ENCODE measurements at regions not wholly inside any gene's neighbourhood (a gene's known extent, or its start where the extent isn't known, plus 50 kb on each side); places are given as distances from the start of the nearest gene placed in this dataset.

DNA sequence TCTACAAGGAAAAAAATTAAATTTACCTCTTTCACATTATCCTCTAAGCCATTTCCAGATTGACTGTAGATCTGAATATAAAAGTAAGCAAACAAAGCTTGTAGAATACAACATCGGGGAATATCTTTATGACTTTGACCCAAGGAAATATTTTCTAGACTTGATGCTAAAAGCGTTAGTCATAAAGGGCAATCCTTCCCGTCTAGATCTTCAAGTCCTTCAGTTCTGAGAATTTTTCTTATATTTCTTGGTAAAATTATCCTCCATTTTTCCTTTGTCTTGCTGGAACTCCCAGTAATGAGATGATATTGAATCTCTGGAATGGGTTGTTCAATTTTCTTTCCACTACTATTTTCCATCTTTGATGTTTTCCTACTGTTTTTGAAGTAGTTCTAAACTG lies 77.8 kb upstream of the ZNF184 start:
- TF ChIP-seq, protein P1, sequence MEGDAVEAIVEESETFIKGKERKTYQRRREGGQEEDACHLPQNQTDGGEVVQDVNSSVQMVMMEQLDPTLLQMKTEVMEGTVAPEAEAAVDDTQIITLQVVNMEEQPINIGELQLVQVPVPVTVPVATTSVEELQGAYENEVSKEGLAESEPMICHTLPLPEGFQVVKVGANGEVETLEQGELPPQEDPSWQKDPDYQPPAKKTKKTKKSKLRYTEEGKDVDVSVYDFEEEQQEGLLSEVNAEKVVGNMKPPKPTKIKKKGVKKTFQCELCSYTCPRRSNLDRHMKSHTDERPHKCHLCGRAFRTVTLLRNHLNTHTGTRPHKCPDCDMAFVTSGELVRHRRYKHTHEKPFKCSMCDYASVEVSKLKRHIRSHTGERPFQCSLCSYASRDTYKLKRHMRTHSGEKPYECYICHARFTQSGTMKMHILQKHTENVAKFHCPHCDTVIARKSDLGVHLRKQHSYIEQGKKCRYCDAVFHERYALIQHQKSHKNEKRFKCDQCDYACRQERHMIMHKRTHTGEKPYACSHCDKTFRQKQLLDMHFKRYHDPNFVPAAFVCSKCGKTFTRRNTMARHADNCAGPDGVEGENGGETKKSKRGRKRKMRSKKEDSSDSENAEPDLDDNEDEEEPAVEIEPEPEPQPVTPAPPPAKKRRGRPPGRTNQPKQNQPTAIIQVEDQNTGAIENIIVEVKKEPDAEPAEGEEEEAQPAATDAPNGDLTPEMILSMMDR (IDR thresholded peaks at IDR 0.05 in 8 of 11, conservative IDR thresholded peaks at IDR 0.05 in 3 of 11), result no peak
- TF ChIP-seq POLR2A (IDR thresholded peaks at IDR 0.05), result no peak
